Mucosa of gallbladder (tissue), 1 donor: ENCODE measurements at regions not wholly inside any gene's neighbourhood (a gene's known extent, or its start where the extent isn't known, plus 50 kb on each side); places are given as distances from the start of the nearest gene placed in this dataset.
"Not testable (repeated sequence)": the region's sequence is repeated elsewhere in the genome, so short reads cannot be mapped to it uniquely, and the experiment has no call there.

Experiments
- DNase-seq: peaks from one replicate; pipeline ENCODE4 v3.0.0-alpha.2; 2020; ENCODE audit warnings: low spot score
- donor health status: DM: no; HTN: no; CAD: no.

DNA sequence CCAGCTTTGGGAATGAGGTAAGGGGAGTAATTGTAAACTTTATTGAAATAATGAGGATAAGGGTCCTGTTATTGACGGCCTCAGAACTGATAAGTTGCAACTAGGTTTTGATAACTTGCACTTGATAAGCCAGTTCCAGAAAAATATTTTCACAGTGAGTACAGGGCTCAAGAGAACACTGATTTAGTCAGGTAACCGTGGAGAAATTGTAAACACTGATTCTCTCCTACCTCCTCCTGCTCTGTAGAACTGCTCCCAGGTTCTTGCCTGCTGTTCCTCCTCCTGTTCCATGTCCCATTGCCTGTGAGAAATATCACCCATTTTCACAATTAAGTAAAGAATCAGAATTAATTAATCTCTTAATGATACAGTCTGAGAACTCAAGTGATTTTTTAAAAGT, 55.0 kb upstream of the CXXC4 start:
- no peak for DNase-seq

- DNase-seq: no peak
Measured at GRCh38 chr4:104559502-104559901, 64.8 kb upstream of the CXXC4 start.

DNA sequence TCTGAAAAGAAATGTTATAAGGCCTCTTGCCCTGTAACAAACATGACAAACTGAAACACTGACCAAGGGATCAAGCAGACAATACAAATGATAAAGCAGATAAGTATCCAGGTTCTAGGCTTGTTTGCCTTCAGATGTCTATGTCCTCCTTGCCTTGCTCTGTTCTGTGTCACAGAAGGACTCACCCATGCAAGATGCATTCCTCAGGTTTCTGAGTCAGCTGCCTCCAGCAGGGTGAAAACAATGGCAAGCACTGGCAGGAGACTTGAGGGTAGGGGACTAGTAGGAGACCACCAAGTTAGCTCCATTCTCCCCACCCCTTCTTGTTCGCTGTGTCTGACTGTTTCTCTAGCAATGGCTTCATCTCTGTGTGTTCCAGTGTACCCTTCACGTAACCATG, 76.6 kb upstream of the CXXC4 start:
- DNase-seq: no peak

- DNase-seq: no peak
Measured at GRCh38 chr4:104574371-104574770, 79.7 kb upstream of the CXXC4 start.

DNA sequence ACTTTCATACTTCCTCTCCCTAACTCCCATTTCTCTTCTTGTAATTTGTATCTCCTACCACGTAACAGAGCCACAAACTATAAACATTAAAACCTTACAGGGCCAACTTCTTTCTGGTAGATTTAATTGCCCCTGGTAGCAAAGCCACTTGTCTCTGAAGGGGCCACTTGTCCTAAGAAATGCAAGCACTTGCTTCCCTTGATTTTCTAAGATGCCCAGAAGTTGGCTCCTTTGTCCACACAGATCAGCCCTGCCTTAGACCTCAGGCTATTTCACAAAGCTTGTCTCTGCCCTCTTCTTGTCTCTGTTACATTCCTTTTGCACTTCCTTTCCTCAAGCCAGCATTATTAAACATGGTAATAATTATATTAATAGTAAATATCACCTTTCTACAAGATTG, 80.6 kb upstream of the CXXC4 start:
- DNase-seq: no peak

DNA sequence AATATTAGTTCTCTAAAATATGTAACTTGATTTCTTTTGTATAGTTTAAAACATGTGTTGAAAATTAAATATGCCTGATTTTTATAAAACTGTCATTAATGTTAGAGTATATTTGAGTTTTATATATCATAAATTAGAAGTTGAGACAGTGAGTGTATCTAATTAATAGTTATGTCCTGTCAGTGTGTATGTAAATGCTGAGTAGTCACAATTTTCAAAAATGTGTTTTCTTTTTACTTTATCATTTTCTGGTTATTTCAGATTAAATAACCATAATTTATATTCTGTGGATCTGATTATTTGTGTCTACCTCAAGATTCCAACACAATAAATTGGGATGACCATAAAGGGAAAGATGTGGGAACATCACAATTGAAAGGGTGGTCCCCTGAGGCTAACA, 82.7 kb upstream of the CXXC4 start:
- DNase-seq: no peak

- DNase-seq: not testable (repeated sequence)
Measured at GRCh38 chr4:104581476-104581875, 86.8 kb upstream of the CXXC4 start.

GRCh38 chr4:104582056-104582455, 87.4 kb upstream of the CXXC4 start:
- not testable (repeated sequence) for DNase-seq

DNA sequence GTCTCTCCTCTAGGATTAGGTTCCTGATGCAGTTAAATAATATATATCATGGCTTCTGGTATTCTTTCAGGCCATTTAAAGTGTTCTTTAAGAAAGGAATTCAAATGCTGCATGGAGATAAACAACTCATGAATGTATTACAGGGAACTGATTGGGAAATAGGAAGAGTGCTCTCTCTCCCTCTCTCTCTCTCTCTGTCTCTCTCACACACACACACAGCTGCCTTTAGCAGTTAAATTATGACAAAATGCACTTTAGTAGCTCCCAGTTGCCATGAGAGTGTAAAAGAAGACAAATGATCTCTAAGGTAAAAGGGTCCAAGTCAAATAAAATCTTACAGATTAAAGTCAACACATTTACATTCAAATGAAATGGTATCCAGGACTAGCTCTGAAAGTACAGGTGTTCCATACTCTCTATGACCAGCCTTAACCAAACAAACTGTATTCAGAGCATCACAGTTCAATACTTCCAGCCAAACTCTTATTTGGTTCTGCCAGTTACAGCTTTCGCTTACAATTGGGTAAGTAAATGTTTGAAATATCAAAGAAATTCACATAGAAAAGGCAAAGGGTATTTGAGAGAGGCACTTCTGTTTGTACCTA, 94.7 kb upstream of the CXXC4 start:
- DNase-seq: no peak

- DNase-seq: no peak
Measured at GRCh38 chr4:104591510-104591911, 96.8 kb upstream of the CXXC4 start.

DNA sequence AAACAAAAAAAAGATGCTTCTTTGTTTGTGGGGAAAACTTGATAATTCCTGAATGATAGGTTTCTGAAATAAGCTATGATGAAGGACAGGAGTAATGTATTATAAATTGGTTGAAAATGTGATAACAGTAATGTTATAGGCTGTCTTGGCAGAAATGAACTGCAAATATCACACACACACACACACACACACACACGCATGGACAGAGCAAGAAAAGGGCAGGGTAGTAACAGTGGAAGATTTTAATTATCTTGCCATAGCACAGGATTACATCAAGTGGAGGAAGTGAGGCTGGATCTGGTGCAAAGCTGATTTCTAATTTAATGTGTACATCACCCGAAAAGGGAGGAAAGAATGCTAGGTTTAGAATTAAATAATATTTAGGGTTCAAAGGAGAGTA, 97.5 kb upstream of the CXXC4 start:
- DNase-seq: no peak

DNA sequence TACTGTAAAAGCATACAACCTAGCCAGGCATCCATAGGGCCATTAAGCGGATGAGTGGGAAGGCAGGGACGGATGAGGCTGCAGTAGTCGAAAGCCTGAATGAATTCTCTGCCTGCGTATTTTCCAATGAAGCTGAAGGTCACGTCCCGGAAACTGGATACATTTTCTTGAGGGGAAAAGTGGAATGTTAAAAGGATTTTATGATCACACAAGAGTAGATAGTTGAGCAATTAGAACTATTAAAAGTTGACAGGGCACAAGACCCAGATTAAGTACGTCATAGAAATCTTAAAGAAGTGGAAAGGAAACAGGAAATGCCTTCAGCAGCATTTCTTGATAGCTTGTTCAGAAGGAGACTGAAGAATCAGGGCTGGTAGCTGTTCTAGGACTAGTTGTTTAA, 98.3 kb upstream of the CXXC4 start:
- no peak for DNase-seq

- DNase-seq: no peak
Measured at GRCh38 chr4:104596189-104596588, 101.5 kb upstream of the CXXC4 start.

- no peak for DNase-seq
Measured at GRCh38 chr4:104615496-104615895, 120.8 kb upstream of the CXXC4 start.

- DNase-seq: no peak
Measured at GRCh38 chr4:104615926-104616325, 121.2 kb upstream of the CXXC4 start.

- no peak for DNase-seq
Measured at GRCh38 chr4:104616401-104616820, 121.7 kb upstream of the CXXC4 start.

- no peak for DNase-seq
Measured at GRCh38 chr4:104625706-104626105, 131.0 kb upstream of the CXXC4 start.

- no peak for DNase-seq
Measured at GRCh38 chr4:104629601-104630000, 134.9 kb upstream of the CXXC4 start.

DNA sequence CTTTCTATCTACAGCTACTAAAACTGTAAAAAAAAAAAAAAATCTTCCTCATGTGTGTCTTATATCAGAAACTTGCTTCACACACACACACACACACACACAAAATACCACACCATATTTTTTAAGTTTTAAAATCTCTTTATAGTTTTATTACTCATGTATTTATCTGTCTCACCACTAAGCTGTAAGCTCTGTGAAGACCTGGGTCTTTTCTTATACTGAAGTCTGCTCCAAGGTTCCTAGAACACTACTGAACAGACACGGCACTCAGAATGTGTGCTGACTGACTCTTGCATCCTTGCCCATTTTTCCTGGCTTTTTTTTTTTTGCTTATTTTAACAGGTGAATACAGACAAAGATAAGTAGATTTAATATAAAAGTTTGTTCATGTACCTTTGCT, 135.6 kb upstream of the CXXC4 start:
- no peak for DNase-seq

DNA sequence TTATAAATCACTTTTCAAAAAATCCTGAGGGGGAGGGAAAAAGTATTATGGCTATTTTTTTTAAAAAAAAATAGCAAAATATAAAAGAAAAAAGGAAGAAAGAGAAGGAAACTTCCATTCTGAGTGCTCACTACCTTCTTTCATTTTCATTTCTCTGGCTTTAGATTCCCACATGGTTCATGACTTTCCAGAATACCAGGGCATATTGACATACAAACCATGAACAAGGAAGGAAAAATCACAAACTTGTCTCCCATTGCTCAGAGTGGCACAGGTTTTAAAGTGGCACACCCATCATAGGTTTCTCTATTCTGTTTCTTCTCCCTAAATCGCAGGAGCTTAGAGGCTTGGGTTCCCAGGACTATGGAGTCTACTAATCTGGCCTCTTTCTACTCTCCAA, 136.3 kb upstream of the CXXC4 start:
- no peak for DNase-seq

DNA sequence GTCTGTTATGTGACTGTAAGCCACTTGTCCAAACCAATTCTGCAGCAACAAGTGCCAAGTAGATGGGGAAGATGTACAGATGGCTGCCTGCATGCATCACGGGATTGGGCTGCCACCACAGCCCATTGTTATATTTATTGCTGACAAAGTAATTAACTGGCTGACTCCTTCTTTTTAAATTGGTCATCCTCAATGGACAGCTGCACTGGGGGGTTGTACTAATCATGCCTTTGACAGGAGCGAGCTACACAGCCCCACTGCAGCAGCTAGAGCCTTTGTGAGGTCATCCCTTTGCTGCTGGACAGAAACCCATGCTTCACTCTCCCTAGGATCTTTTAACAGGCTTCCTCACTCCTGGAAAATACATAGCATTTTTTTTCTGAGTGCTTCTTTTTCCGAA, 146.7 kb upstream of the CXXC4 start:
- DNase-seq: no peak

DNA sequence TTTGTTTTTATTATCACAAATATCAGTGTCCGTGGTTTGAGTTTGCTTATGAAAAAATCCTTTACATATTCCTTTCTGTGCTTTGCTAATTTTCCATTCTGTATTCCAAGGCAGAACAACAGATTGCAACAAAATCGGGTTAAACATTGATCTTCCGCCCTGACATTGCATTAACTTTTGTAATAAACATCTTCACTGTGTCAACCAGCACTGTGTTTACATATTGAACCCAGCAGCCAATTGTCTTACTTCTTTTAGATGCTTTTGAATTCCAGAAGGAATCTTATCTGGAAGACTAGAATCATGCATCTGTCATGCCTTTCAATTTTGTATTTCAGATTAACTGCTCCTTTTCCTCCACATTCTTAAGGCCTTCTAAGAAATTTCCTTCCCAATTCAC, 147.8 kb upstream of the CXXC4 start:
- DNase-seq: no peak

DNA sequence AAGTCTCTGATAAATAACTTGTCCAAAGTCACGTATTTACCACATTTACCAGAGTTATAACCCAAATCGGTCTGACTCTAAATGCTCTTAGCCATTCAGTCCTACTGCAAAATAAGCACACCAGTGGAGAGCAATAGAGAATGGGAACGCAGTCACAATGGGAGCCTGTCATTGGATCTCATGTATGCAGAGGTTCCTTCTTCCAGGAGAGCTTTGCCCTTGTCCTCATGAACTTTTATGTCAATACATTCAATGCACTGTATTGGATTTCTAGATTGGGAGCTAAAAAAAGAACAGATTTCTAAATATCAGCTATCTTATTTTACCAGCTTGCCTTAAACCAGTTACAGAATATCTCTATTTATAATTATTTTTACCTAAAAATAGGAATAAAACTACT, 149.1 kb upstream of the CXXC4 start:
- no peak for DNase-seq

- DNase-seq: no peak
Measured at GRCh38 chr4:104649631-104650030, 154.9 kb upstream of the CXXC4 start.

- DNase-seq: not testable (repeated sequence)
Measured at GRCh38 chr4:104662269-104662668, 167.6 kb upstream of the CXXC4 start.
